HuH-7.5 (cell line): ENCODE measurements at regions not wholly inside any gene's neighbourhood (a gene's known extent, or its start where the extent isn't known, plus 50 kb on each side); places are given as distances from the start of the nearest gene placed in this dataset.

Source experiments
- DNase-seq: peaks from one replicate; pipeline ENCODE4 v3.0.0; 2011; ENCODE audit warnings: low spot score

- DNase-seq, result no peak
These were observed 1212.6 kb downstream of the SLITRK5 start for GRCh38 chr13:88883741-88884140.

DNA sequence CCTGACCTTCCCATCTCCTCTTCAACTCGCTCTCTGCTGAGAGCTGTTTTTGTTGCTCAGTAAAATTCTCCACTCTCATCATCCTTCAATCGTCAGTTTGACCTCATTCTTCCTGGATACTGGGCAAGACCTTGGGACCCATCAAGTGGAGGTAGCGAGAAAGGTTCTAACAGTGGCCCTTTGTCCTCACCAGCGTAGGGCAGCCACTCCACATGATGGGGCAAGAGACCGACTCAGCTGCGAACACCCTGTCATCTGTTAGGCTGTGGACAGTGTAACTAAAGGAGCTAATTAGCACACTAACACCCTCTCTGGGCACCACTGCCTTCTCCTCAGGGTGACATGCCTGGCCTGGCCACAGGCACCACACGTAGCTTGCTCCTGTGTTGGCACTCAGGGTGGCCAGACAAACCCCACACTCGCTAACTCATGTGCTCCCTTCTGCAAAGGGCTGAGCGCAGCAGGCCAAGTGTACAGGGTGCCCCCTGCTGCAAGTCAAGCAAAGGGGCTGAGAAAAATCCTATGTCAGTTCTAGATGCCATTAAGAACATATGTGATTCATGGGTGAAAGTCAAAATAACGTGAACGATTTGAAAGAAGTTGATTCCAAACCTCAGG is 1216.0 kb downstream of the SLITRK5 start:
- DNase-seq, result no peak

DNA sequence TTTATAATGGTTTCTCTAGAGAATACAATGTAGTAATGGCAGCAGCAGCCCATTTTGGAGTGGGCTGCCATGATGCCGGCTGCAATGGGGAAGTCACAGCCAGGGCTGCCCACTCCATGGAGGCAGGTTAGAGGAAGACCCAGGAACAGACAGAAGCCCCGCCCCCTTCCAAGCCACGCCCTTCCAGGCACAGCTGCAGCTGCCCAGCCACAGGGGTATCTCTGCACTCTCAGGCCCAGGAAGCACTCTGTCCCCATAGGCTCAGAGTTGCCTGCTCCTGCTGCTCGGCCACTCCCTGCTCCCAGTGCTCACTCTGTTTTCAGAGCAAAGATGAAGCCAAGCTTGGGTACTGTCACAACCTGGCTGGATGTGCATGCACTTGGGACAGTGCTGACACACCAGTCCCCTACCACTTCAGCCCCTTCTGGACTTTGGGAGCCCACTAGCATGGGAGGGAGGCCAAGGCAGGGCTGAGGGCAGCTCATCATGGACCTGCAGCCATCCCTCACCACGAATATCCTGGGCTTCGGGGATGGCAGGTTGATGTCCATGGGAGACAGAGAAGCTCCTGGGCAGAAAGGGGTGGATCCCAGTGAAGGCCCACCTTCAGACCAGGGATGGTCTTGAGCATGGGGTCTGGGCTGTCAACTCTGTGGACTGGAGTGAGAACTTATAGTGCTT is 1224.2 kb downstream of the SLITRK5 start:
- no peak for DNase-seq

- DNase-seq, result no peak
These were observed 1225.3 kb downstream of the SLITRK5 start for GRCh38 chr13:88896466-88896865.

- DNase-seq, result no peak
These were observed 1237.8 kb downstream of the SLITRK5 start for GRCh38 chr13:88908961-88909441.

DNA sequence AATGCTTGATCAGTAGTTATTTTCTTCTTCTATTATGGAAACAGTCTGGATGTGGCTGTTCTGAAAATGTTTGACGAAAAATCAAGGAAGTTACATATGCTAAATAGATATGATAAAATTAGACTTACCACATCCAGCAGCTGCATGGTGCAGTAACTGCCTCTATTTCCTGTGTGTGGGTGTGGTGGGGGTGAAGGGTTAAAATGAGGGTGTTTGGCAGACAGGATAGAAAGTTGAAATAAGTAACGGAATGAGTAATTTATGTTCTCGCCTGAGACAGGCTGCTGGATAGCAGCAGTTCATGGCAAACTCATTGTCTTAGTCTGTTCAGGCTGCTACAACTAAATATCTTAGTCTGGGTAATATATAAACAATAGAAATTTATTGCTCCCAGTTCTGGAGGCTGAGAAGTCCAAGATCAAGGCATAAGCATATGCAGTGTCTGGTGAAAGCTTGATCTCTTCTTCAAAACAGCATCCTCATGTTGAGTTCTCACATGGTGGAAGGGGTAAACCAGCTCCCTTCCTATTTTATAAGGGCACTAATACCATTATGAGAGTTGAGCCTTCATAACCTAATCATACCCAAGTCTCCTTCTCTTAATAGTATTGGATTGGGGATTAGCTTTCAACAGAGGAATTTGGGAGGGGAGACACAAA is 1248.9 kb downstream of the SLITRK5 start:
- no peak for DNase-seq

DNA sequence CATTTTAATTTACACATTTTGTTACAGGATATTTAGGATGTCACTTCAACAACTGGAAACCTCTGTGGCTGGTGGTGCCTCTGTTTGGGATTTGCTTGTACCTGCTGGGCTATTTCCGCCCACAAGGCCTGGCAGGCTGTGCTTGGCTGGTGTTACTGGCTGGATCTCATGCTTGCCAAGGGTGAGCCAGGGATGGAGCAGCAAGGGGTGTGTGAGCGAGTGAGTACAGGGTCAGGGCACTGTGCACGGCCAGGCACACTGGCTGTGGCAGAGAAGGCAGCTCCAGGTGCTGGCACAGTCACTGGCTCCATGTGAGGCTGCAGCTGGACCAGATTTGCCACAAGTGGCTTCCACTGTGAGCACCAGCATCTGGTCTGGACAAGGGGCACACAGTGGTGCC is 1254.8 kb downstream of the SLITRK5 start:
- no peak for DNase-seq

- DNase-seq, result no peak
These were observed 1255.8 kb downstream of the SLITRK5 start for GRCh38 chr13:88926890-88927502.

GRCh38 chr13:88932950-88933349 is 1261.8 kb downstream of the SLITRK5 start:
- DNase-seq, result no peak

- DNase-seq, result no peak
These were observed 1266.2 kb downstream of the SLITRK5 start for GRCh38 chr13:88937384-88937783.

GRCh38 chr13:88945793-88946192 is 1274.6 kb downstream of the SLITRK5 start:
- DNase-seq, result no peak

DNA sequence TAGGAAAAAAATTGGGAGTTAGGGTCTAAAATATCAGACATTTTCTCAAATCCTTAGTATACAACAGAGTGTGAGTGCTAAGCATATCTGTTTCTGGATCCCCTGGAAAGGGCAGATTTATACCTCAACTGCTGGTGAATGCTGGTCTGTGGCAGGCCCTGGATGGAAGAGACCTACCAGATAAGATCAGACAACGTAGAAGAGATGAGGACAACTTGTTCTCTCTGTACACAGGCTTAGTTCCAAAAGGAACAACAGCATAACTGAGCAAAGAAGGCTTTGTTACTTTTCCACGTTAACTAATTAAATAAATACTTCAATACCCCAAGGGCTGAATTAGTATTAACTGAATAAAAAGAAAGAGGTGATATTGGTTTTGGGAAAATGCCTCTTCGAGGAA is 1277.3 kb downstream of the SLITRK5 start:
- DNase-seq, result no peak

- DNase-seq, result no peak
These were observed 1287.7 kb downstream of the SLITRK5 start for GRCh38 chr13:88958821-88959220.

GRCh38 chr13:88976466-88976865 is 1305.3 kb downstream of the SLITRK5 start:
- DNase-seq, result no peak

- DNase-seq, result no peak
These were observed 1307.4 kb downstream of the SLITRK5 start for GRCh38 chr13:88978607-88979006.

GRCh38 chr13:88979465-88980175 is 1308.4 kb downstream of the SLITRK5 start:
- DNase-seq, result no peak

DNA sequence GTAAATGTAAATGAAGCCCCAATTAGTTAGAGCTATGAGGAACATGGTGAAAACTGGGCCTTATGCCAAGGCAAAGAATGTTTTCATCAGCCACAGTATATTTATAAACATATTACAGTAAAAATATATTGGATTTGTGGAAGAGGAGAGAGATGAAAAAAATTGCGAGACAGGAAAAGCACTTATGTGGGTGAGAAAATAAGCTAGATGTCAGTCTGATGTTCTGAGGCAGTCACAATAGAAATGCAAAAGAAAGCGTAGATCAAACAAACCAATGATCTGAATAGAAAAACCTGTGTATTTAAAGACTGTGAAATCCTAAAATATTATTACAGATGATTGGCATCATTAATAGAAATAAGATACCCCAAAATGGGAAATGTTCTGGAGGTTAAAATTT is 1332.5 kb downstream of the SLITRK5 start:
- DNase-seq, result no peak

GRCh38 chr13:89011615-89012014 is 1340.4 kb downstream of the SLITRK5 start:
- no peak for DNase-seq

DNA sequence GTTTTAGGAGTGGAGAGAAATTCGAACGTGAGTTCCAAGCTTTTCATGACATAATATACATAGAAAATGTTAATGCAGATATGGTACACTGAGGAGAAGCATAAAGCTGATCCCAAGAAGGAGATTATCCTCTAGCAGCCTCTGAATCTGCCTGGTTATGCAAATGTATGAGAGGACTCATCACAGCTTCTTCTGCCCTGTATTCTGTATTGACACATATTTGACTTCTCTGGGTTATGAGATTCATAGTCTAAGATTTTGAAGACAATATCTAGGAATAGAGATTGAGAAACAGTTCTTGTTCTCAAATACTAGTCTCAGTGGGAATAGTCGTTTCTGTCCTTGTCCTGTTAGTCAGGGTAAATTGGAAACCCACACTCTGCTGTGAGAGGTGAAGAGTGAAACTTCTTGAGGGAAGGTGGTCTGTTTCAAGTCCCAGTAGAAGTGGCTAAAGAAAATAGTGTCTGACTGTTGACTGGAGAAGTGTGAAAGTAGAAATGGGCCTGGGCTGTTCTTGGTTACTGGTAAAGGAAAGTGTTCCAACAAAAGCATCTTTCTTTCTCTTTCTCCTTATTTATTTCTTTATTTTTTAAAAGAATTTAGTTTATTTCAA is 1356.6 kb downstream of the SLITRK5 start:
- no peak for DNase-seq

- DNase-seq, result no peak
These were observed 1357.9 kb downstream of the SLITRK5 start for GRCh38 chr13:89029062-89029461.

GRCh38 chr13:89034015-89034414 is 1362.8 kb downstream of the SLITRK5 start:
- DNase-seq, result no peak

DNA sequence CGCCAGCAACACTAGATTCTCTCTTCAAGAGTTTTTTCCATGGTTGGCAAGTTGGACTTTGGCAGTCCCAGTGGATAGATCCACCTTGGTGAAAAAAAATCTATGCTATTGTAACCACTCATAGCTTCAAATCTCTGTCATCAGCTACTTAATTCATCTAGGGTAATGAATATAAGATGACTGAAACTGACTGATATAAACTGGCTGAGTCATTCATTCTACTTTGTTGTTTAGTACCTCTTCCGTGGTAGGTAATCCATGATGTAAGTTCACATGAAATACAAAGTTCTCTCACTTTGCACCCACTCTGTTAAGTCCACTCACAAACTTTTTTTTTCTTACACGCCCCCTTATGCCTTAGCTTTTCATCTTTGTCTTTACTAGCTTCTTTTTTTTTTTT is 1381.5 kb downstream of the SLITRK5 start:
- DNase-seq, result no peak
